ENCODE measurements at regions not wholly inside any gene's neighbourhood (a gene's known extent, or its start where the extent isn't known, plus 50 kb on each side); places are given as distances from the start of the nearest gene placed in this dataset.

- no peaks in the 10 kb centered on the region for H3K4me1 ChIP-seq (ENCODE audit: control insufficient read depth in 1 of 2, insufficient read depth in 2 of 2, low read length in 2 of 2)
- no peak overlapping the region for H3K27ac ChIP-seq (ENCODE audit: low read length)
- no peaks in the 10 kb centered on the region for H3K9me3 ChIP-seq (ENCODE audit: control insufficient read depth in 1 of 2, low read length in 2 of 2)
- no peak overlapping the region for H3K4me3 ChIP-seq (ENCODE audit: low read depth in 1 of 2, low read length in 2 of 2)
- H3K27me3 ChIP-seq (ENCODE audit: low read depth, low read length) = no peaks in the 10 kb centered on the region
- H3K36me3 ChIP-seq (ENCODE audit: control insufficient read depth in 1 of 2, insufficient read depth in 2 of 2, low read length in 2 of 2) = no peaks in the 10 kb centered on the region
Measured at GRCh38 chr3:153099131-153099530, 62.9 kb upstream of the RAP2B start.

- H3K4me1 ChIP-seq (ENCODE audit: control insufficient read depth in 1 of 2, insufficient read depth in 2 of 2, low read length in 2 of 2) = no peaks in the 10 kb centered on the region
- no peak overlapping the region for H3K4me3 ChIP-seq (ENCODE audit: low read depth in 1 of 2, low read length in 2 of 2)
- no peak overlapping the region for H3K27ac ChIP-seq (ENCODE audit: low read length)
- H3K27me3 ChIP-seq (ENCODE audit: low read depth, low read length) = no peaks in the 10 kb centered on the region
- no peaks in the 10 kb centered on the region for H3K9me3 ChIP-seq (ENCODE audit: control insufficient read depth in 1 of 2, low read length in 2 of 2)
- H3K36me3 ChIP-seq (ENCODE audit: control insufficient read depth in 1 of 2, insufficient read depth in 2 of 2, low read length in 2 of 2) = no peaks in the 10 kb centered on the region
Measured at GRCh38 chr3:153103406-153103945, 58.5 kb upstream of the RAP2B start.

DNA sequence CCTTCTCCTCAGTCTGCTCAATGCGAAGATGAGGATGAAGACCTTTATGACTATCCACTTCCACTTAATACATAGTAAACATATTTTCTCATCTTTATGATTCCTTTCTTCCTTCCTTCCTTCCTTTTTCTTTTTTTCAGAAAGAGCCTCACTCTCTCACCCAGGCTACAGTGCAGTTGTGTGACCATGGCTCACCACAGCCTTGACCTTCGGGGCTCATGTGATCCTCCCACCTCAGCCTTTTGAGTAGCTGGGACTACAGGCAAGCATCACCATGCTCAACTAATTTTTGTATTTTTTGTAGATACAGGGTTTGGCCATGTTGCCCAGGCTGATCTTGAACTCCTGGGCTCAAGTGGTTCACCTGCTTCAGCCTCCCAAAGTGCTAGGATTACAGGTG, 52.0 kb upstream of the RAP2B start:
- Histone ChIP-seq H3K27ac (ENCODE audit: low read length) (no peak overlapping the region), H3K9me3 (ENCODE audit: control insufficient read depth in 1 of 2, low read length in 2 of 2) (no peaks in the 10 kb centered on the region), H3K4me3 (ENCODE audit: low read depth in 1 of 2, low read length in 2 of 2) (no peak overlapping the region), H3K4me1 (ENCODE audit: control insufficient read depth in 1 of 2, insufficient read depth in 2 of 2, low read length in 2 of 2) (no peaks in the 10 kb centered on the region), H3K27me3 (ENCODE audit: low read depth, low read length) (no peaks in the 10 kb centered on the region), H3K36me3 (ENCODE audit: control insufficient read depth in 1 of 2, insufficient read depth in 2 of 2, low read length in 2 of 2) (no peaks in the 10 kb centered on the region)

GRCh38 chr3:153111016-153111415, 51.0 kb upstream of the RAP2B start:
- Histone ChIP-seq H3K27me3 (ENCODE audit: low read depth, low read length) (no peaks in the 10 kb centered on the region), H3K9me3 (ENCODE audit: control insufficient read depth in 1 of 2, low read length in 2 of 2) (no peaks in the 10 kb centered on the region)

More at GRCh38 chr3:153111016-153111415, 51.0 kb upstream of the RAP2B start:
- Histone ChIP-seq H3K4me1 (ENCODE audit: control insufficient read depth in 1 of 2, insufficient read depth in 2 of 2, low read length in 2 of 2) (no peaks in the 10 kb centered on the region), H3K36me3 (ENCODE audit: control insufficient read depth in 1 of 2, insufficient read depth in 2 of 2, low read length in 2 of 2) (no peaks in the 10 kb centered on the region), H3K4me3 (ENCODE audit: low read depth in 1 of 2, low read length in 2 of 2) (no peak overlapping the region), H3K27ac (ENCODE audit: low read length) (no peak overlapping the region)
